ENCODE measurements at regions not wholly inside any gene's neighbourhood (a gene's known extent, or its start where the extent isn't known, plus 50 kb on each side); places are given as distances from the start of the nearest gene placed in this dataset.

DNA sequence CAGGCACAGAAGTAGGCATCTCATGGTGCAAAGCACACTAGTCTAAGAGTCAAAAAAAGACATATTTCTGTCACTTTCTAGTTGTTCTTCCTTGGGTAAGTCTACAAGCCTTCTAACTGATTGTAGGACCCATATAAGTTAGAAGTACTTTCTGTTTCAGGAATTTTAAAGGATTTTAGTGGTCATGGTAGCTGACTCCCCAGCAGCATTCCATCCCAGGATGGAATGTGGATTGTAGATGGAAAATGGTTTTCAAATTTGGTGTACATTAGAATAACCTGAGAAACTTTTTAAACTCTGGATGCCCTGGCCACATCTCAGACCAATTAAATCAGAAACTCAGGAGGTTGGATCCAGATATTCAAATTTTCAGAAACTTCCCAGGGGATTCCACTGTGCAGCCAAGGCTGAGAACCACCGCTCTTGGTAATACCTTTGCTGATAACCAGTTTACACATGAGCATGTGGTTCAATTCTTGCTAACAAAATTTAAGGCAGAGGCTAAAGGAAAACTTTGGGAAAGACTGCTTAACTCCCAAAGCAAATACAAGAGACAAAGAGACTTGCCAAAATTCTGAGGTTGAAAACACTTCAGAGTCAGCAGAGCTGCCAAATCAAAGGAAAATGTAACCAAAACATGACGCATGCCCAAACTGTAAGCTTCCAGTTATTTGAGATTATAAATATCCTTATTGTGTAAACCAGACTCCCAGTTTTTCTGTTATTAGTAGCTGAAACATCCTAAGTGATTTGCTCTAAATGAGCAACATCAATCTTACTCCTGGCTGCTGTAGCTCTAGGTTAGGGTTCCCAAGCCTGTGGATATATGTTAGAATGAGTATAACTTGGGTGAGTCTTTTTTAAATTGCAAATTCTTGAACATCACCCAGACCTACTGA, 145.4 kb upstream of the MTAP start:
- intact Hi-C loops (cut with micrococcal nuclease; ENCODE audit: unreplicated experiment), result no loop called here
- no peak overlapping the region for H3K27ac Mint-ChIP-seq (ENCODE audit: unreplicated experiment)
- H3K36me3 Mint-ChIP-seq (ENCODE audit: insufficient read depth, unreplicated experiment), result no peaks in the 10 kb centered on the region

DNA sequence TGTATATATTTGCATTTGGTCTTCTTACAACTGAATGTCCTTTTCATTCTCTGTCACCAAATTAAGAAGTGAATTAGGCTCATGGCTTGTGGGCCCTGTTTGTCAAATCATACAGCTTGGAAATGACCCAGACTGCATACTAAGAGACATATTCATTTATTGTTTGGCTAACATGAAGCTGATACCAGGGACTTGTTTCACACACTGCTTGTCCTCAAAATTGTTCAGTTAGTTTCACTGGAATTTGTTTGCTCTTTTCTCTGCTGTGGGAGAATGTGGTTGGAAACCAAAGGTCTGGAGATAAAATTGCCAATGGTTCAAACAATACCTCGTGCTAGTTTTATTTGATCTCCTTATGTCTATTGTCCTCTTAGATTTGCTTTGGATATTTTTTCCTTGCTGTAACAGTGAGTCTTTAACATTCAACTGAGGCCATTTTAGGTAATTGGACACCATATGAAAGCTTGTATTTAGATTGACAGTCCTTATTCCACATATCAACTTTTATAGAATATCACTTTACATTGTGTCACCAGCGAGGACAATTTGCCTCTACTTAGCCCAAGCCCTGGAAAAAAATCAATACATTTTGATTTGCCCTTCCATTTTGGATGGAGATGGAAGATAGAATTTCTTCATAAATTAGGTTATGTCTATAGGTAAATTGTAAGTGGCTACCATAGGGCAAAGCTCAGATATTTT, 144.3 kb upstream of the MTAP start:
- intact Hi-C loops (cut with micrococcal nuclease; ENCODE audit: unreplicated experiment), result no loop called here
- no TSS peak for BruUV-seq (replicated peaks)
- TF ChIP-seq CTCF (IDR thresholded peaks at IDR 0.05; ENCODE audit: unreplicated experiment), result no peak
- Mint-ChIP-seq H3K9me3 (ENCODE audit: low read depth, unreplicated experiment) (no peaks in the 10 kb centered on the region), H3K4me1 (ENCODE audit: low read depth, unreplicated experiment) (no peaks in the 10 kb centered on the region), H3K27me3 (ENCODE audit: unreplicated experiment) (no peaks in the 10 kb centered on the region), H3K27ac (ENCODE audit: unreplicated experiment) (no peak overlapping the region), H3K4me3 (ENCODE audit: low read depth, unreplicated experiment) (no peak overlapping the region), H3K36me3 (ENCODE audit: insufficient read depth, unreplicated experiment) (no peaks in the 10 kb centered on the region)
- DNase-seq, result no peak
- CTCF ChIA-PET, result interaction anchor here (0.5 kb wide), 1 partner anchor 45 kb away, joined by 4 read pairs; no protein-coding TSS in a partner anchor

More for the DNA sequence above, 145.4 kb upstream of the MTAP start:
- H3K9me3 Mint-ChIP-seq (ENCODE audit: low read depth, unreplicated experiment), result no peaks in the 10 kb centered on the region
- no peak for TF ChIP-seq CTCF (IDR thresholded peaks at IDR 0.05; ENCODE audit: unreplicated experiment)
- H3K4me3 Mint-ChIP-seq (ENCODE audit: low read depth, unreplicated experiment), result no peak overlapping the region
- CTCF ChIA-PET, result no interaction called here
- BruUV-seq (replicated peaks), result no TSS peak
- no peaks in the 10 kb centered on the region for H3K4me1 Mint-ChIP-seq (ENCODE audit: low read depth, unreplicated experiment)
- no peaks in the 10 kb centered on the region for H3K27me3 Mint-ChIP-seq (ENCODE audit: unreplicated experiment)
- DNase-seq, result no peak

GRCh38 chr9:21660976-21661375, 141.5 kb upstream of the MTAP start:
- TF ChIP-seq CTCF (IDR thresholded peaks at IDR 0.05; ENCODE audit: unreplicated experiment), result no peak
- no peak for DNase-seq
- BruUV-seq (replicated peaks), result no TSS peak
- intact Hi-C loops (cut with micrococcal nuclease; ENCODE audit: unreplicated experiment), result no loop called here
- CTCF ChIA-PET, result no interaction called here
- Mint-ChIP-seq H3K4me1 (ENCODE audit: low read depth, unreplicated experiment) (no peaks in the 10 kb centered on the region), H3K36me3 (ENCODE audit: insufficient read depth, unreplicated experiment) (peaks cover 4% of the 10 kb centered on the region), H3K27ac (ENCODE audit: unreplicated experiment) (no peak overlapping the region), H3K9me3 (ENCODE audit: low read depth, unreplicated experiment) (no peaks in the 10 kb centered on the region), H3K4me3 (ENCODE audit: low read depth, unreplicated experiment) (no peak overlapping the region), H3K27me3 (ENCODE audit: unreplicated experiment) (no peaks in the 10 kb centered on the region)

DNA sequence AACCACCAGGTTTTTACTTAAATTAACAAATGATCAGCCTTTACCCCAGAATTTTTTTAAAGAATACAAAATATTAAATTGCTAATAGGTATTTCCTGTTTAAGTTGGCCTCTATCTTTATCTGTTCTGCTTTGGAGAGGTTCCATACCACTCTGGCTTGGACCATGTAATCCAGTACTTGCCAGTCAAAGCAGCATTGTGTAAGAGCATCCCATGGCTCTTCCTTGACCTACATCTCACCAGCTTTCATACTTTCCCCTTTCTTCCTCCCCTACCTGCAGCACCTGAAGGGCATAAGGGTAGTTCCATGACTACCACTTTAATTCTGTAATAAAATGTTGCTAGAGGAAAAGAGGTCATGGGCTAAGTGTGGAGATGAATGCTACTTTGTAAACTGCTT, 140.8 kb upstream of the MTAP start:
- H3K4me1 Mint-ChIP-seq (ENCODE audit: low read depth, unreplicated experiment), result no peaks in the 10 kb centered on the region
- H3K9me3 Mint-ChIP-seq (ENCODE audit: low read depth, unreplicated experiment), result no peaks in the 10 kb centered on the region
- TF ChIP-seq CTCF (IDR thresholded peaks at IDR 0.05; ENCODE audit: unreplicated experiment), result no peak
- BruUV-seq (replicated peaks), result no TSS peak
- H3K27ac Mint-ChIP-seq (ENCODE audit: unreplicated experiment), result no peak overlapping the region
- H3K36me3 Mint-ChIP-seq (ENCODE audit: insufficient read depth, unreplicated experiment), result peaks cover 4% of the 10 kb centered on the region
- CTCF ChIA-PET, result no interaction called here
- H3K4me3 Mint-ChIP-seq (ENCODE audit: low read depth, unreplicated experiment), result no peak overlapping the region
- no peaks in the 10 kb centered on the region for H3K27me3 Mint-ChIP-seq (ENCODE audit: unreplicated experiment)
- intact Hi-C loops (cut with micrococcal nuclease; ENCODE audit: unreplicated experiment), result no loop called here
- no peak for DNase-seq

All from Calu3 (cell line).